ENCODE measurements at regions not wholly inside any gene's neighbourhood (a gene's known extent, or its start where the extent isn't known, plus 50 kb on each side); places are given as distances from the start of the nearest gene placed in this dataset.

- TF ChIP-seq CTCF (IDR thresholded peaks at IDR 0.05; ENCODE audit: unreplicated experiment) = no peak
- no peak for DNase-seq (ENCODE audit: low spot score)
- no peaks in the 10 kb centered on the region for H3K27me3 Mint-ChIP-seq (ENCODE audit: unreplicated experiment)
- H3K27ac Mint-ChIP-seq (ENCODE audit: unreplicated experiment) = no peak overlapping the region
- H3K4me3 Mint-ChIP-seq (ENCODE audit: unreplicated experiment) = no peak overlapping the region
- no peaks in the 10 kb centered on the region for H3K9me3 Mint-ChIP-seq (ENCODE audit: unreplicated experiment)
- no peaks in the 10 kb centered on the region for H3K36me3 Mint-ChIP-seq (ENCODE audit: low read depth, unreplicated experiment)
- no peaks in the 10 kb centered on the region for H3K4me1 Mint-ChIP-seq (ENCODE audit: unreplicated experiment)
Measured at GRCh38 chr5:106097340-106097739, 1573.4 kb downstream of the EFNA5 start.

DNA sequence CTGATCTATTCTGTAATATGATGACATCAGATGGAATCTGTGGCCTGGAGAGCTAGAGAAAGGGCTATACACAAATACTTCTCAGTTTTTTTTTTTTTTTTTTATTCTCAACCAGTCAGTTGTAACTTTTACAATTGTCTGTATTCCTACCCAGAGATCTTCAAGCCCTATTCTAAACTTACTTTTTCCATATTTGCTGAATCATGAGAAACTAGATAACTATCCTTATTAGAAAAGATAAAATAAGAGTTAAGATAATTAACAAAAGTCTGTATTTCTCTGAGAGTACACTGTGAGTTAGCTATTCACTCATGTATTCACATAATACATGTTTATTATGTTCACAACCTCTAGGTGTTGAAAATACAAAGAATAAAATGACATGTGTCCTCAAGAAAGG lies 1575.9 kb downstream of the EFNA5 start:
- Mint-ChIP-seq H3K4me3 (ENCODE audit: unreplicated experiment) (no peak overlapping the region), H3K27ac (ENCODE audit: unreplicated experiment) (no peak overlapping the region), H3K4me1 (ENCODE audit: unreplicated experiment) (no peaks in the 10 kb centered on the region), H3K36me3 (ENCODE audit: low read depth, unreplicated experiment) (no peaks in the 10 kb centered on the region), H3K9me3 (ENCODE audit: unreplicated experiment) (no peaks in the 10 kb centered on the region), H3K27me3 (ENCODE audit: unreplicated experiment) (no peaks in the 10 kb centered on the region)
- TF ChIP-seq CTCF (IDR thresholded peaks at IDR 0.05; ENCODE audit: unreplicated experiment) = no peak
- no peak for DNase-seq (ENCODE audit: low spot score)

- no peaks in the 10 kb centered on the region for H3K27me3 Mint-ChIP-seq (ENCODE audit: unreplicated experiment)
- H3K4me1 Mint-ChIP-seq (ENCODE audit: unreplicated experiment) = peaks cover 2% of the 10 kb centered on the region
- H3K27ac Mint-ChIP-seq (ENCODE audit: unreplicated experiment) = no peak overlapping the region
- no peak for TF ChIP-seq CTCF (IDR thresholded peaks at IDR 0.05; ENCODE audit: unreplicated experiment)
- no peaks in the 10 kb centered on the region for H3K36me3 Mint-ChIP-seq (ENCODE audit: low read depth, unreplicated experiment)
- H3K9me3 Mint-ChIP-seq (ENCODE audit: unreplicated experiment) = no peaks in the 10 kb centered on the region
- no peak for DNase-seq (ENCODE audit: low spot score)
- no peak overlapping the region for H3K4me3 Mint-ChIP-seq (ENCODE audit: unreplicated experiment)
Measured at GRCh38 chr5:106094204-106094607, 1576.5 kb downstream of the EFNA5 start.

DNA sequence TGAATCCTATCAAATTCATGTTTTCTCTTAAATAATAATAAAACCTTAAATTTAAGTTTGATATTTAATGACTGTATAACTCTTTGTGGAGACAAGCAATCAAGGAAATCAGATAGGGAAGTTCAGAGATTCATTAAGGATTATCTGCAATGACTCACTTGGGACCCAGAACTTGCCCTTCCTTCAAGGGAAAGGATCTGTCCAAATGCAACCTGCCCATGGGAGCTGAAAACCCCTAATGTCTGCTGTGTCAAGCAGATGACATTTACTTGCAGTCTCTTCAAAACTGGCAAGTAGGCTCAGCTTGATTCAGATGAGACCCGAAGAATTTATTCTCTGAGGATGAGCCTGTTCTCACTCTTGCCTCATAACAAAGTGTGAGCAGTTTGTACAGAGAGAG lies 1577.6 kb downstream of the EFNA5 start:
- DNase-seq (ENCODE audit: low spot score) = no peak
- Mint-ChIP-seq H3K27ac (ENCODE audit: unreplicated experiment) (no peak overlapping the region), H3K4me1 (ENCODE audit: unreplicated experiment) (peaks cover 2% of the 10 kb centered on the region)

DNA sequence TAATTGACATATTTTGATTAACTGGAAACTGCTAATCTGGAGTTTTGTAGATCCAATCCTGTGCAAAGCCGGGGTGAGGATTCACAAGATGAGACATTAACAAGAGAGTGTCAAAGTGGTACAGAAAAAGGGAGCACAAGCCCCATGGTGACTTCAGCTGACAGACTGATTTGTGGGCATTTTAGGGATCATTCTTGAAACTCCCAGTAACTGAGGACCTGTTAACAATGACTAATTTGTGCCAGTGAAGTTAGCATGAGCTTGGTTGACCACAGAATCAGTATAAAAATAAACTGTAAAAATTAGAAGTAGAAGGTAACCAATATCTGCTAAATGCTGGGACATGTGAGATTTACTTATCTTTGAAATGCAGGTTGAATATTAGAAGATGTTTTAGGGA lies 1578.3 kb downstream of the EFNA5 start:
- Mint-ChIP-seq H3K27ac (ENCODE audit: unreplicated experiment) (no peak overlapping the region), H3K9me3 (ENCODE audit: unreplicated experiment) (no peaks in the 10 kb centered on the region), H3K4me3 (ENCODE audit: unreplicated experiment) (no peak overlapping the region), H3K36me3 (ENCODE audit: low read depth, unreplicated experiment) (no peaks in the 10 kb centered on the region), H3K27me3 (ENCODE audit: unreplicated experiment) (no peaks in the 10 kb centered on the region), H3K4me1 (ENCODE audit: unreplicated experiment) (peaks cover 2% of the 10 kb centered on the region)
- TF ChIP-seq CTCF (IDR thresholded peaks at IDR 0.05; ENCODE audit: unreplicated experiment) = no peak
- DNase-seq (ENCODE audit: low spot score) = no peak

More for the DNA sequence above, 1577.6 kb downstream of the EFNA5 start:
- Mint-ChIP-seq H3K36me3 (ENCODE audit: low read depth, unreplicated experiment) (no peaks in the 10 kb centered on the region), H3K9me3 (ENCODE audit: unreplicated experiment) (no peaks in the 10 kb centered on the region), H3K27me3 (ENCODE audit: unreplicated experiment) (no peaks in the 10 kb centered on the region), H3K4me3 (ENCODE audit: unreplicated experiment) (no peak overlapping the region)
- no peak for TF ChIP-seq CTCF (IDR thresholded peaks at IDR 0.05; ENCODE audit: unreplicated experiment)

All from endothelial cell (in vitro differentiated cells).